NCI-H2196 treated with DMSO at 0.1 percent for 48 hours (cell line): ENCODE measurements at regions not wholly inside any gene's neighbourhood (a gene's known extent, or its start where the extent isn't known, plus 50 kb on each side); places are given as distances from the start of the nearest gene placed in this dataset.

ENCODE experiments used
- DNase-seq: peaks from one replicate; lab custom pipeline; 2025; ENCODE audit not compliant: unreplicated experiment; lab: John Stamatoyannopoulos, UW

GRCh38 chr5:117999939-118000549, 988.3 kb downstream of the DTWD2 start:
- DNase-seq, result no peak

- no peak for DNase-seq
These were observed 1005.7 kb downstream of the DTWD2 start for GRCh38 chr5:117982691-117983090.

- DNase-seq, result no peak
These were observed 1014.6 kb downstream of the DTWD2 start for GRCh38 chr5:117973785-117974184.

GRCh38 chr5:117955831-117956230, 1032.5 kb downstream of the DTWD2 start:
- DNase-seq, result no peak

- no peak for DNase-seq
These were observed 1034.0 kb downstream of the DTWD2 start for GRCh38 chr5:117954331-117954730.

GRCh38 chr5:117953272-117953671, 1035.1 kb downstream of the DTWD2 start:
- DNase-seq, result no peak

- no peak for DNase-seq
These were observed 1040.5 kb downstream of the DTWD2 start for GRCh38 chr5:117947836-117948235.

GRCh38 chr5:117947121-117947520, 1041.2 kb downstream of the DTWD2 start:
- no peak for DNase-seq

- no peak for DNase-seq
These were observed 1043.1 kb downstream of the DTWD2 start for GRCh38 chr5:117945258-117945657.

GRCh38 chr5:117943541-117943940, 1044.8 kb downstream of the DTWD2 start:
- no peak for DNase-seq

GRCh38 chr5:117942861-117943519, 1045.4 kb downstream of the DTWD2 start:
- no peak for DNase-seq

- DNase-seq, result no peak
These were observed 1095.1 kb downstream of the DTWD2 start for GRCh38 chr5:117893211-117893610.

GRCh38 chr5:117892360-117892759, 1096.0 kb downstream of the DTWD2 start:
- no peak for DNase-seq

GRCh38 chr5:117889596-117889995, 1098.8 kb downstream of the DTWD2 start:
- no peak for DNase-seq

GRCh38 chr5:117888688-117889087, 1099.7 kb downstream of the DTWD2 start:
- DNase-seq, result no peak

- DNase-seq, result no peak
These were observed 1106.7 kb downstream of the DTWD2 start for GRCh38 chr5:117881426-117882230.

GRCh38 chr5:117880932-117881331, 1107.4 kb downstream of the DTWD2 start:
- DNase-seq, result no peak

- no peak for DNase-seq
These were observed 1110.6 kb downstream of the DTWD2 start for GRCh38 chr5:117877731-117878130.

- no peak for DNase-seq
These were observed 1115.5 kb downstream of the DTWD2 start for GRCh38 chr5:117872798-117873368.

GRCh38 chr5:117869596-117869995, 1118.8 kb downstream of the DTWD2 start:
- no peak for DNase-seq

GRCh38 chr5:117863586-117864296, 1124.6 kb downstream of the DTWD2 start:
- DNase-seq, result no peak
